B cell (primary cell): ENCODE measurements at regions not wholly inside any gene's neighbourhood (a gene's known extent, or its start where the extent isn't known, plus 50 kb on each side); places are given as distances from the start of the nearest gene placed in this dataset.

Experiments used
- ATAC-seq: fragments of 200-7000 bp; cut with Tn5 transposase; one replicate; pipeline ENCODE4 v1.10.0; 2021; ENCODE audit warnings: low read depth, mild to moderate bottlenecking, moderate number of reproducible peaks, moderate library complexity
- CTCF ChIA-PET: fragments of 350-600 bp; sonication (Branson Sonifier 250); formaldehyde crosslinking; loops from one replicate; lab custom pipeline; 2021; ENCODE audit warnings: antibody characterized with exemption, inconsistent platforms; lab: Charles Lee
- POLR2A ChIA-PET: fragments of 350-600 bp; sonication (Branson Sonifier 250); formaldehyde crosslinking; loops from one replicate; lab custom pipeline; 2021; ENCODE audit warnings: antibody characterized with exemption; lab: Charles Lee
- DNase-seq: peaks from one replicate; pipeline ENCODE4 v3.0.0; 2013
- H2AFZ ChIP-seq: 2 replicates; pipeline ENCODE4 v1.6.1; 2012; ENCODE audit warnings: mild to moderate bottlenecking, low read depth, low read length; ENCODE audit not compliant: insufficient read depth, poor library complexity, severe bottlenecking
- H3K27ac ChIP-seq, 2 donors: 1 replicate in 1 of 2; 2 replicates in 1 of 2; pipeline ENCODE4 v1.5.1; 2012 to 2013; ENCODE audit warnings: low read length in 2 of 2, mild to moderate bottlenecking in 2 of 2, moderate library complexity in 1 of 2
- H3K27me3 ChIP-seq, 4 experiments: fragments of 200-600 bp in 1 of 4; sonication (generic) in 1 of 4; replicated peaks in 1 of 4; 1 replicate in 2 of 4; 2 replicates in 2 of 4; pipeline versions ENCODE4 v1.6.1 to v1.7.0; 2013 to 2016; ENCODE audit warnings: low read length in 3 of 4, mild to moderate bottlenecking in 2 of 4, mixed read lengths in 1 of 4, moderate library complexity in 1 of 4; ENCODE audit not compliant: insufficient read depth in 4 of 4, control insufficient read depth in 3 of 4; ENCODE audit errors: control extremely low read depth in 1 of 4
- H3K36me3 ChIP-seq, 2 experiments: replicated peaks in 1 of 2; 1 replicate in 1 of 2; 2 replicates in 1 of 2; pipeline versions ENCODE4 v1.6.1 to v1.7.1; 2013; ENCODE audit warnings: low read length in 1 of 2; ENCODE audit not compliant: insufficient read depth in 2 of 2, control insufficient read depth in 1 of 2; ENCODE audit errors: control extremely low read depth in 1 of 2, extremely low read depth in 1 of 2
- H3K4me1 ChIP-seq, 2 donors: fragments of 200-600 bp in 1 of 2; sonication (generic) in 1 of 2; 1 replicate in 1 of 2; 2 replicates in 1 of 2; pipeline versions ENCODE4 v1.5.1 to v1.6.1; 2013 to 2017; ENCODE audit warnings: low read length in 2 of 2; ENCODE audit not compliant: control insufficient read depth in 2 of 2, insufficient read depth in 2 of 2
- H3K4me2 ChIP-seq: replicated peaks from 2 replicates; pipeline ENCODE3; 2012; ENCODE audit warnings: mild to moderate bottlenecking, low read depth, low read length; ENCODE audit not compliant: poor library complexity, severe bottlenecking
- H3K4me3 ChIP-seq, 5 experiments: fragments of 200-600 bp in 1 of 5; sonication (generic) in 1 of 5; 1 replicate in 3 of 5; 2 replicates in 2 of 5; pipeline versions ENCODE4 v1.5.1 to v1.7.0; 2011 to 2016; ENCODE audit warnings: low read length in 4 of 5, mild to moderate bottlenecking in 4 of 5, low read depth in 2 of 5, control low read depth in 1 of 5, moderate library complexity in 1 of 5; ENCODE audit not compliant: insufficient read depth in 1 of 5; ENCODE audit errors: control extremely low read depth in 1 of 5, extremely low read depth in 1 of 5
- H3K79me2 ChIP-seq: fragments of 200-600 bp; sonication (generic); one replicate; pipeline ENCODE4 v1.6.0; 2016; ENCODE audit warnings: low read length; ENCODE audit not compliant: control insufficient read depth, insufficient read depth
- H3K9ac ChIP-seq: fragments of 200-600 bp; sonication (generic); 2 replicates; pipeline ENCODE4 v1.6.1; 2017; ENCODE audit warnings: mild to moderate bottlenecking, low read length, moderate library complexity
- H3K9me3 ChIP-seq, 3 donors: one replicate each; pipeline versions ENCODE4 v1.6.1 to v1.7.1; 2013; ENCODE audit warnings: low read length in 2 of 3; ENCODE audit not compliant: control insufficient read depth in 2 of 3, insufficient read depth in 1 of 3; ENCODE audit errors: control extremely low read depth in 1 of 3
- H4K20me1 ChIP-seq: 2 replicates; pipeline ENCODE4 v1.6.0; 2012; ENCODE audit warnings: mild to moderate bottlenecking, low read length; ENCODE audit not compliant: insufficient read depth, control insufficient read depth, poor library complexity, severe bottlenecking
- H3K27ac Mint-ChIP-seq: one replicate; pipeline ENCODE4 v1.8.0; 2021; ENCODE audit warnings: mixed read lengths
- H3K27me3 Mint-ChIP-seq: one replicate; pipeline ENCODE4 v1.8.0; 2021; ENCODE audit warnings: mixed read lengths
- H3K4me1 Mint-ChIP-seq: one replicate; pipeline ENCODE4 v1.8.0; 2021; ENCODE audit warnings: mixed read lengths
- H3K4me3 Mint-ChIP-seq: one replicate; pipeline ENCODE4 v1.8.0; 2021; ENCODE audit warnings: mixed read lengths
- H3K9me3 Mint-ChIP-seq: one replicate; pipeline ENCODE4 v1.8.0; 2022; ENCODE audit warnings: mixed read lengths; ENCODE audit not compliant: insufficient read depth
- CTCF ChIP-seq: fragments of 200-600 bp; IDR thresholded peaks from one replicate; pipeline ENCODE4 v1.8.0; 2022; ENCODE audit warnings: antibody characterized with exemption, mild to moderate bottlenecking
- EZH2 ChIP-seq: IDR thresholded peaks from 2 replicates; pipeline ENCODE4 v1.6.1; 2012; ENCODE audit warnings: borderline replicate concordance, low read depth, mild to moderate bottlenecking, moderate library complexity, low read length; ENCODE audit not compliant: insufficient read depth, poor library complexity, severe bottlenecking
- WGBS: methylation state at CpG from one replicate; pipeline ENCODE4 v1.1.5; 2013; ENCODE audit warnings: missing lambda C conversion rate; ENCODE audit not compliant: insufficient coverage; 5-methylcytosine and 5-hydroxymethylcytosine counted together
- intact Hi-C: fragments of 100-400 bp; cut with micrococcal nuclease; formaldehyde crosslinking; loops from one replicate; pipeline ENCODE4 v1.10.0; 2022

- no peaks in the 10 kb centered on the region for H3K79me2 ChIP-seq
- ATAC-seq: no peak
- WGBS: no CpG with 5 or more reads among the region's 5 CpGs
- intact Hi-C loops: no loop called here
- no peak overlapping the region for H3K27ac ChIP-seq
- Mint-ChIP-seq H3K27me3 (no peaks in the 10 kb centered on the region), H3K27ac (no peak overlapping the region), H3K9me3 (no peaks in the 10 kb centered on the region), H3K4me1 (no peaks in the 10 kb centered on the region), H3K4me3 (no peak overlapping the region)
- no peaks in the 10 kb centered on the region for H3K4me1 ChIP-seq
- ChIA-PET CTCF (no interaction called here), POLR2A (no interaction called here)
- TF ChIP-seq CTCF (no peak), EZH2 (no peak)
- H3K4me3 ChIP-seq: no peak overlapping the region
- no peaks in the 10 kb centered on the region for H3K36me3 ChIP-seq
- H2AFZ ChIP-seq: no peak overlapping the region
- no peak for DNase-seq
- H4K20me1 ChIP-seq: no peaks in the 10 kb centered on the region
- H3K9me3 ChIP-seq: no peaks in the 10 kb centered on the region
- H3K27me3 ChIP-seq: no peaks in the 10 kb centered on the region
- no peak overlapping the region for H3K9ac ChIP-seq
- H3K4me2 ChIP-seq: no peak overlapping the region
These were observed 474.4 kb upstream of the MAGEB18 start for GRCh38 chrX:25663701-25664100.

- ChIA-PET POLR2A (no interaction called here), CTCF (no interaction called here)
- no peak overlapping the region for H3K4me3 Mint-ChIP-seq
- intact Hi-C loops: no loop called here
- no peaks in the 10 kb centered on the region for H3K9me3 Mint-ChIP-seq
- no peaks in the 10 kb centered on the region for H4K20me1 ChIP-seq
- no peaks in the 10 kb centered on the region for H3K27me3 Mint-ChIP-seq
- H3K4me1 ChIP-seq: no peaks in the 10 kb centered on the region
- no peaks in the 10 kb centered on the region for H3K9me3 ChIP-seq
- no peaks in the 10 kb centered on the region for H3K4me1 Mint-ChIP-seq
- ATAC-seq: no peak
- no peak overlapping the region for H2AFZ ChIP-seq
- DNase-seq: no peak
- H3K27ac Mint-ChIP-seq: no peak overlapping the region
- H3K79me2 ChIP-seq: no peaks in the 10 kb centered on the region
- no peak overlapping the region for H3K27ac ChIP-seq
- H3K27me3 ChIP-seq: no peaks in the 10 kb centered on the region
- H3K4me3 ChIP-seq: no peak overlapping the region
- no peaks in the 10 kb centered on the region for H3K36me3 ChIP-seq
- no peak overlapping the region for H3K9ac ChIP-seq
- no peak overlapping the region for H3K4me2 ChIP-seq
- no peak for TF ChIP-seq CTCF
- TF ChIP-seq EZH2: no peak
- WGBS: no CpG with 5 or more reads among the region's 4 CpGs
These were observed 472.7 kb upstream of the MAGEB18 start for GRCh38 chrX:25665431-25665830.
